ENCODE measurements at regions not wholly inside any gene's neighbourhood (a gene's known extent, or its start where the extent isn't known, plus 50 kb on each side); places are given as distances from the start of the nearest gene placed in this dataset.

- TF ChIP-seq CTCF (IDR thresholded peaks at IDR 0.05) (no peak), POLR2A (IDR thresholded peaks at IDR 0.05) (no peak), EP300 (IDR thresholded peaks at IDR 0.05) (no peak), POLR2AphosphoS5 (IDR thresholded peaks at IDR 0.05) (no peak)
- H3K4me1 ChIP-seq, result no peaks in the 10 kb centered on the region
- no peak for DNase-seq
- no peak overlapping the region for H3K27ac ChIP-seq
- no peak overlapping the region for H3K4me3 ChIP-seq
- no peaks in the 10 kb centered on the region for H3K36me3 ChIP-seq
- intact Hi-C loops (cut with DNase I), result no loop called here
- WGBS, 2 donors, result 83 to 89% methylated on average over 2 of the region's 2 CpGs
- H3K27me3 ChIP-seq, result no peaks in the 10 kb centered on the region
- H3K9me3 ChIP-seq, result no peaks in the 10 kb centered on the region
These were observed 1825.1 kb upstream of the IGFBP7 start for GRCh38 chr4:58935332-58935731.

DNA sequence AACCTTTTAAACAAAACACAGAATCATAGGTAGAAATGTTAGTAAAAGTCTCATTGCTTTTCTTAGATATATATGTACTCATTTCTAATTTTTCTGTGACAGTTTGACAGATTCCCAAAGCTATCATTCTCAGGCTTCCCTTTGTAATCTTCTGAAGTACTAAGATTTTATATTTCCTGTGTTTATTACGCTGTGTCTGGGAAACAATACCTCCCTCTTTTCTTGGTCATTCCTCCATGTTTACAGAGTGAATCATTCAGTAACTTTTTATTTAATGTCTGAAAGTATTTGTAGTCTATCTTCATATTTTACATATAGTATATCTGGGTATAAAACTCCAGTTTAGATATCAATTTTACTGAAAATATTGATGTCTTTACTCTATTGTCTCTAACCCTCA is 1826.3 kb upstream of the IGFBP7 start:
- no peak for TF ChIP-seq CTCF (IDR thresholded peaks at IDR 0.05)
- TF ChIP-seq EP300 (IDR thresholded peaks at IDR 0.05), result no peak
- TF ChIP-seq POLR2A (IDR thresholded peaks at IDR 0.05), result no peak
- TF ChIP-seq POLR2AphosphoS5 (IDR thresholded peaks at IDR 0.05), result no peak
- WGBS, 2 donors, result 54 to 72% methylated on average over 1 of the region's 1 CpG
- H3K27ac ChIP-seq, result no peak overlapping the region
- DNase-seq, result no peak
- H3K27me3 ChIP-seq, result no peaks in the 10 kb centered on the region
- no peak overlapping the region for H3K4me3 ChIP-seq
- H3K9me3 ChIP-seq, result no peaks in the 10 kb centered on the region
- H3K4me1 ChIP-seq, result no peaks in the 10 kb centered on the region
- H3K36me3 ChIP-seq, result no peaks in the 10 kb centered on the region
- intact Hi-C loops (cut with DNase I), result no loop called here

DNA sequence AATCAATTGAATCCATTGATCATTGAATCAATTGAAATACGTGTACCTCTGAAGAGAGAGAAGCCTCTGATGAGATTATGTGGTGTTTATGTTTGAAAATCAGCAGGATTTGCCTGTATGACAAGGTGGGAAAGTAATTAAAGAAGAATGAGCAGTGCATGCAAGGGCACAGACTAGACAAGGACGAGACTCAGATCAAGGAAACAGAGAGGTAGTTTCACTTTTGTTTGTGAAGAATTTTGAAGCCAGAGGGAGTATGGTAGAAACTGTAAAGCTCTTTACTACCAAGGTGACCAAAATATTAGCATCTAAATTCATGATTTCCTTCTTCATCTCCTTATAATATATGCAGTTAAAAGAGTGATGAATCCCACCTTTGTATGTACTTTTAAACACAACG is 1830.0 kb upstream of the IGFBP7 start:
- H3K4me3 ChIP-seq, result no peak overlapping the region
- H3K4me1 ChIP-seq, result no peaks in the 10 kb centered on the region
- no peaks in the 10 kb centered on the region for H3K9me3 ChIP-seq
- H3K27me3 ChIP-seq, result no peaks in the 10 kb centered on the region
- no peak for TF ChIP-seq EP300 (IDR thresholded peaks at IDR 0.05)
- no peak for TF ChIP-seq POLR2A (IDR thresholded peaks at IDR 0.05)
- TF ChIP-seq POLR2AphosphoS5 (IDR thresholded peaks at IDR 0.05), result no peak
- no peak for TF ChIP-seq CTCF (IDR thresholded peaks at IDR 0.05)
- intact Hi-C loops (cut with DNase I), result no loop called here
- no peak for DNase-seq
- no peaks in the 10 kb centered on the region for H3K36me3 ChIP-seq
- 36 to 65% methylated on average over 3 of the region's 3 CpGs for WGBS, 2 donors
- H3K27ac ChIP-seq, result no peak overlapping the region

DNA sequence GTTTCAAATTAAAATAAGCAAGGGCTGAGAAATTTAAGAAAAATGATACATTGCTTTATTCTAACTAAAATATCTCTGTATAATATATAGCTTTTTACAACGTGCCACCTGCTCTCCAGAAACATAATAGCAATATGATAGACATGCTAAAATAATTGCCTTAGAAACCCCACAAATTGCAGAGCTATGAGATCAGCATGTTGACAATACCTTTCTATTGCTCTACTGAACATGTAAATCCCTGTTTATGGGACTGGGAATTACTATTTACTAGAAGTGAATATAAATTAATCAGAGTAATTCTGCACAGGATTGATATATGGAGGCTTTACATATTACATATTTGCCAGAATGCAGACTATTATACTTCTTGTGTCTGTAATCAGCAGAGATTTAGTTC is 1831.1 kb upstream of the IGFBP7 start:
- Histone ChIP-seq H3K27ac (no peak overlapping the region), H3K36me3 (no peaks in the 10 kb centered on the region), H3K9me3 (no peaks in the 10 kb centered on the region), H3K4me1 (no peaks in the 10 kb centered on the region), H3K27me3 (no peaks in the 10 kb centered on the region), H3K4me3 (no peak overlapping the region)
- intact Hi-C loops (cut with DNase I), result no loop called here
- TF ChIP-seq POLR2A (IDR thresholded peaks at IDR 0.05), result no peak
- 28 to 69% methylated on average over 1 of the region's 1 CpG for whole genome bisulfite sequencing, 2 donors
- no peak for DNase-seq

DNA sequence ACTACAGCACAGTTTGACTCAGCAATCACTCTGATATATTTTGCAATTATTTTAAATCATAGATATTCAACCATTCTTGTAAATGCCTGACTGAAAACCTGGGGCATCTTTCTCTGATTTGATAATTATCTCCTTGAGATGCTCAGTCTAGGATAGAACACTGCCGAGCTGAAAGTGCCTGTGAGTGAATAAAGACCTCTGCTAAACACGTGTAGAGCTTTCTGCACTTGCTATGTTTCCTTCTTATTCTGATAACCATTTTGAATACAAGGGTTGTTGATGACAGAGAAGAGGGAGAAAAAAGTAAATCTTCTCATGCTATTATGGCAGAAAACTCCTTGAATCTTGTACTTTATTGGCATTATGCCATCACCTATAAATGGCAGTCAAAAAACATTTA is 1843.4 kb upstream of the IGFBP7 start:
- no peak overlapping the region for H3K4me3 ChIP-seq
- no peaks in the 10 kb centered on the region for H3K9me3 ChIP-seq
- TF ChIP-seq POLR2A (IDR thresholded peaks at IDR 0.05), result no peak
- TF ChIP-seq EP300 (IDR thresholded peaks at IDR 0.05), result no peak
- H3K27ac ChIP-seq, result no peak overlapping the region
- H3K27me3 ChIP-seq, result no peaks in the 10 kb centered on the region
- no peak for DNase-seq
- no peaks in the 10 kb centered on the region for H3K36me3 ChIP-seq
- intact Hi-C loops (cut with DNase I), result no loop called here
- WGBS, 2 donors, result 47 to 65% methylated on average over 2 of the region's 2 CpGs
- H3K4me1 ChIP-seq, result no peaks in the 10 kb centered on the region

GRCh38 chr4:58957711-58958110 is 1847.5 kb upstream of the IGFBP7 start:
- TF ChIP-seq EP300 (IDR thresholded peaks at IDR 0.05) (no peak), POLR2A (IDR thresholded peaks at IDR 0.05) (no peak), CTCF (IDR thresholded peaks at IDR 0.05) (no peak), POLR2AphosphoS5 (IDR thresholded peaks at IDR 0.05) (no peak)
- Histone ChIP-seq H3K36me3 (no peaks in the 10 kb centered on the region), H3K4me1 (no peaks in the 10 kb centered on the region), H3K27me3 (no peaks in the 10 kb centered on the region), H3K27ac (no peak overlapping the region), H3K4me3 (no peak overlapping the region), H3K9me3 (no peaks in the 10 kb centered on the region)
- DNase-seq, result no peak
- intact Hi-C loops (cut with DNase I), result no loop called here
- 79 to 85% methylated on average over 4 of the region's 4 CpGs for WGBS, 2 donors

Measured in sigmoid colon (tissue), 6 donors.